NCI-H345 treated with DMSO at 0.1 percent for 48 hours (cell line): ENCODE measurements at regions not wholly inside any gene's neighbourhood (a gene's known extent, or its start where the extent isn't known, plus 50 kb on each side); places are given as distances from the start of the nearest gene placed in this dataset.

Experiments
- DNase-seq: peaks from one replicate; lab custom pipeline; 2025; ENCODE audit not compliant: unreplicated experiment; lab: John Stamatoyannopoulos, UW

DNA sequence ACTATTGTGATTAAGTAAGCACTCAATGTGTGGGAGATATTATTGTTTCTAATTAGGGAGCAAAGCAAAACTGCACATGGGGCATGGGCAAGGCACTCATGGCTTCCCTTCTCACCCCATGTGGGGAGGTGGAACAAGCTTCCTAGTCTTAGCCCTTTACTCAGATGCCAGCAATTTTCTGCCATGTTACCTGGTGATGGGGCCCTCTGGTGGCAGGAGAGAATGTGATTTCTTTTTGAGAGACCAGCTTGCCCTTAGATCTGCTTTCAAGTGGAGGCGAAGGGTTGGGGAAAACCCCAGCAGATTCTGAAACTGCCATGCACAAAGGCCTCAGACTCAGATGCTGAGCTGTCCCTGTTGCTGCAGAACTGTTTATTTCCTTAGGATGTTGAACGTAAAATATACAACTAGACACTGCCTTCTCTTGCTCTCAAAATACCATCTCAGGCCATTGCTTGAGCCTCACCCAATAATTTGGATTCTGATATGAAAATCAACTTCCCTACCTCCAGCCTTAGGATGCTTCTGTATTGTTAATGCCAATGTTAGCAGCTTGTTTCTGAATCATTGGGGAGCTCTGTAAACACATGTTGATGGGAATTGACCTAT lies 130.2 kb upstream of the TPRG1 start:
- DNase-seq, result no peak

DNA sequence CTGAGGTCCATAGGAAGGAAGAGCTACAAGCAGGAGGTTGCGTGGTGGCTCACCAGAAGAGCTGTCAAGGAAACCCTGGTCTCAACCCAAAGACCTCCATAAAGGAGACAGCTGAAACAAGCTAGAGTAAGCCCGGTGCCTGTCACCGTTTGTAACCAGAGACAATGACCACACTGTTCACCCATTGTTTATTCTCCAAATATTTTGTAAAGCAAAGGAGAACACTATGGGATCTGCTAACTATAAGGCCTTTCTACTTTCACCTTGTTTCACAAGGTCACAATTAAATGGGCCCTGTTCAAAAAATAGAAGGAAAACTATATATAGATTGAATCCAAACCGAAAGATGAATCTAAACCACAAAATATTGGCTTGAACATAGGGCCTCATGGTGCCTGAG lies 128.9 kb upstream of the TPRG1 start:
- no peak for DNase-seq

DNA sequence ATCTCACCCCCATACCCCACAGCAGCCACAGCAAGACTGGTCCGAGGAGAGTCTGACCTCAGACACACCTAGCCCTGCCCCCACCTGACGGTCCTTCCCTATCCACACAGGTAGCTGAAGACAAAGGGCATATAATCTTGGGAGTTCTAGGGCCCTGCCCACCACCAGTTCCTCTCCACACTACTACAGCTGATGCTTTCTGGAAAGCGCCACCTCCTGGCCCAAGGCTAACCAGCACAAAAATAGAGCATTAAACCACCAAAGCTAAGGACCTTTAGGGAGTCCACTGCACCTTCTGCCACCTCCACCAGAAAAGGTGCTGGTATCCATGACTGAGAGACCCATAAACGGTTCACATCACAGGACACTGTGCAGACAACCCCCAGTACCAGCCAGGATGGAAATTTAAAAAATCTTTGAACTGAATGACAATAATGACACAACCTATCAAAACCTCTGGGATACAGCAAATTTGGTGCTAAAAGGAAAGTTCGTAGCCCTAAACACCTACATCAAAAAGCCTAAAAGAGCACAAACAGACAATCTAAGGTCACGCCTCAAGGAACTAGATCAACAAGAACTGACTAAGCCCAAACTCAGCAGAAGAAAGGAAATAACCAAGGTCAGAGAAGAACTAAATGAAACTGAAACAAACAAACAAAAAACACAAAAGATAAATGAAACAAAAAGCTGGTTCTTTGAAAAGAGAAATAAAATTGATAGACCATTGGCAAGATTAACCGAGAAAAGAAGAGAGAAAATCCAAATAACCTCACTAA lies 122.1 kb upstream of the TPRG1 start:
- no peak for DNase-seq

DNA sequence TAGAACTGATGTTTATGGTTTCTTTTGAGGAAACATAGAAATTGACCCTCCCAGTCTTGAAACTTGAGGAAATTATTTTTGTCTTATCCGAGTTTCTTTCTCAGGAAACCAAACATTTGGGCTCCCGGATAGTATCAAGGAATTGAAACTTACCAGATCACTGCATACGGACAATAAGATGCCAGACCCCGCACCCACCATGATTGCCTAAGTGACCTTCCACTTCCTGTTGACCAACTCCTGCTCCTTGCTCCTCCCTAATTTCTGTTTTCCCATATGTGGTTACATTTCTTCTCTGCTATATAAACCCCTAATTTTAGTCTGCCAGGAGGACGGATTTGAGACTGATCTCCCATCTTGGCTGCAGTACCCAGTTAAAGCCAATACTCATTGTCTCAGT lies 118.4 kb upstream of the TPRG1 start:
- DNase-seq, result no peak

DNA sequence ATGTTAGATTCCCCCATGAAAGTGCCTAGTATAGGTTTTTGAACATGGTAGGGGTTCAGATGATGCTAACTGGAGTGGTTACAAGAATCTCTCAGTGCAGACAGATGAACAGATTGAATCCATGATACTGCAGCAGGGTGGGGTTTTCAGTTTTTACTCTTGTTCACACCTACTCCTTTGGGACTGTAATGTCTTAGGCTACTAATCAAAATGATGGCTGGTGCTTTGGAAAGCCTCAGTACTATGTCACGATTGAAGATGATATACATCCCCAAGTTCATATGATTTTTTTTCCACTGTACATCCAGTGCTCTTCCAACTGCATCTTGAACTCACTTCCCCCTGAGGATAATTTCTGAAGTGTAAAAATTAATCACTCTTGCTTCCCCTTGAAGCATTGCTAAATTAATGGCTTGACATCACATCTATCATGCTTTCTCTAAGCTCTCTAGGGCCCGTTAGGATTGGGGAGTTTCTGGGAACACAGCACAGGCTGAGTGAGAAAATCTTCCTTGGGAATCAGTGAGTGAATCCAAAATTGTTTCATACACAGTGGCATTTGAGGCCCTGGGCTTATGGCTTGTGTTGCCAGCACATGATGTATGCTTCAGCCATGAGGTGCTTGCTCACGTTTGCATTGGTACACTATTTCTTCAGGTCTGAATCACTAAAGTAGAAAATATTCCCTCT lies 115.0 kb upstream of the TPRG1 start:
- DNase-seq, result no peak

DNA sequence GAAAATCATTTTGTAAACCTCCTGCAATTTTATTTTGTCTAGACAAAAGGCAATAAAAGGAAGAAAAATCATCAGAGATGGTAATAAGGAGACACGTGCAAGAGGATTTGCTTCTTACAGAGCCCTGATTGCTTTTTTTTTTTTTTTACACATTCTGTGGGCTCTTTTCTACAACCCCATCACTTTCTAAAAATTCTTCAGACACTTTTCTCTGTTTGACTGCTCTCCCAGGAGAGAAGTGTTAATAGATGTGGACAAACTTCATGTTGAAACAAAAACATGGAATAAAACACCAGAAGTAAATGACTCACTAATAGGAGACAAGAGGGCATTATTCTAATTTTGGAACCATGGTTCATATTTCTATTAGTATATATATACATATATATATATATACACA lies 114.4 kb upstream of the TPRG1 start:
- DNase-seq, result no peak

DNA sequence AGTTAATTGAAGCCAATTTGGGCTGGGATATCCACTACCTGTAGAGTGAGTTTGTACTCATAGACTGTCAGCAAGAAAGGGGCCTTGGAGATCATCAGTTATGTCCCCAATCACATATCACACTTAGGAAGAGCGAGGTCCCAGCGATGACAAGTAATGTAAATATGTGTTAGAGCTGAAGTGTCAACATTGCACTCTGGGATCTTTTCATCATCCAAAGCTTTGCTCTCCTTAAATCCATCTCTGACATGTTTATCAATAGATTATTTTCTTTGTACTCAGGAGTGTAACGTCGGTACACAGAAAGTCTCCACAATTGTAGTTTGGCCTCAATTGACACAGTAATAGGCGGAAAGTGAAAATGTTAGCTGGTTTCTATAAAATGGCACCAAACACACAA lies 113.7 kb upstream of the TPRG1 start:
- DNase-seq, result peak; percentile 22

DNA sequence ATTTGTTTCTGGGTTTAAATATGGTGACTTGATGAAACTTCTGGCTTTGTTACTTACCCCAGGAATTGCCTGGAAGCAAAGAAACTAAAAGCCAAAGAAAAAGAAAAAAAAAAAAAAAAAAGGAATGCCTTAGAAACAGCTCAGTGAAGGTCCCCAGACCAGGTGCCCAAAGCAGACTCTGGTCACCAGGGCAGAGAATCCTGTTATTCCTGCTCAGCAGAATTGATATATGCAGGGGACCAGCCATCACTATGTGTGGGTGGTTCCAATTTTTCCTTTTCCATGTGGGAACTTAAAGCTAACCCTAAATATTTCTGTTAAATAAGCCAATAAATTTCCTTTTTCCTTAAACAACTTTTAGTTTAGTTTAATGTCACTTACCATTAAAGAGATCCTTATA lies 100.8 kb upstream of the TPRG1 start:
- no peak for DNase-seq

DNA sequence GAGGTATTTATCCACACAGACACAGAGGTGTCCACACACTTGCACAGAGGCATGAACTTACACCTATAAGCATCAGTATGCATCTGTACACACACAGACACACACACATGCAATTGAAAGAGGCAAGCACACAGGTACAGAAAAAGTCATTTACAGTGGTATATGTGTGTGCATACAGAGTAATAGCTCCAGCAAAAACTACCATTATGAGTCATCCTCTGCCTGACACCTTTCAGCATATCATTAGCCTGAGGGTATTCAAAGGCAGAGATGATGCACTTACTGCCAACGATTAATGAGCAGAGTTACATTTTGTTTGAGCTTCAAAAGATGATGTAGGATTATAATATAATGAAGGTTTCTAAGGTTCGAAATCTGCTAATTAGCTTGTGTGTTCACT lies 100.3 kb upstream of the TPRG1 start:
- DNase-seq, result peak; percentile 24

DNA sequence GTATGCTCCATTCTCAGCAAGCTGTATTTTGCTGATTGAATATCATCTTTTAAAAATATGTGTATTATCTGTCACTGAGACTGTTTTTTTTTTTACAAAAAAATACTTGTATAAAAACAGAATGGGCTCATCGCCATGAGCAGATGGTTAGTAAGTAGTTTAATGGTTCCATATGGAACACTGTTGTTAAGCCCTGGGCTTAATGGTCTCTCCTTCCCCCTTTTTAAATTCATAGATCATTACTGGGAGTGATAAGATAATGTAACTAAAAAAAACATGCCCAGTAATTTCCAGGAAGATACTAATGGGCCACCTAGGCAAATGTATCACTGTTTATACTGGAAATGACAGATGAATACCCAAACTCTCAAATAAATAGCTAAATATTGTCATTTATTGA lies 95.3 kb upstream of the TPRG1 start:
- no peak for DNase-seq

DNA sequence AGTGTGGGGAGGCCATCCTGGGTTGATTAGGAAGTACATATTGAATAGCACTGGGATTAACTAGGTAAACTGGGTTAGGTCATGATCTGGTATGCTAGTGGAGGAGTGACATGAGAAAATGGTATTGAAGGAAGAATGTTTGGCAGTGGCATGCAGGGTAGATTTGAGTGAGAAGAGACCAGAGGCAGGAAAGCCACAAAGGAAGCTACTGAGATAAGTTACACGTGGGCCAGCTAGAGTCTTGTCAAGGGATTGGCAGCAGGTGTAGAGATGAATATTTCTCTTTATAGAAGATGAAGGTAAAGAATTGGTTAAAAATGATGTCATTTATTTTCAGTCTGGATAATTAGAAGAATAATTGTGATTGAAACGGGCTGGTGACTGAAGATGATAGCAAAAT lies 91.0 kb upstream of the TPRG1 start:
- no peak for DNase-seq

DNA sequence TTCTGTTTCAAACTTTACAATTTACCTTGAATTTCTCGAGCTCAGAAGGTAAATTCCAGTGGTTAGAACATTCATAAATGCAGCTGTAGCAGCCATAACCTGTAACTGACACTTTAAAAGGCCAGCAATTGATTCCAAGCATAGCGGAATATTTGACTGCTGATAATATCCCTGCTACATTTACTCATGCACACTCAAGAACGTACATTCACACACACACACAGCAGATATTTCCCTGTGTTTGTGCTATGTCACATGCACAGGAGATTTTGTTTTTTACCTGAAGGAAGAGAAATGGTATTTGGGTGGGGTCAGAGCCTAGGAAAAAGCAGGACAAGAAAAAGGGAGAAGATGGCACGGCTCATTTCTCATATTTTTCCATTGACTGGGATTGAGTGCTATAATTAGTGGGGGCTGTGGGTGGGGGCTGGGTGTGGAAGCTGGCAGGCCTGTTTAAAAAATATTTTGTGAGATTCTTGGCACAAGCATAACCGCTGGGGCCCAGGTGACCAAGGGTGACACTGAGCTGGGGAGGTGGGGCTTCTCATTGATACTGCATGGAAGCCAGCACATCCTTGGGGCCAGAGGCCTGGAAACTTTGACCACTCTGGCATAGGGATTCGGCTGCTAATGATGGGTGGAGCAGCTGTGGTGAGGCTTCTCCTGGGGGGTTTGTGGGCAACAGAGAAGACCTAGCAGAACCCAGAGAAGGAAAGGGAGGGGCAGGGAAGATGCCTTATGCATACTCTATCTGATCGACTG lies 88.9 kb upstream of the TPRG1 start:
- DNase-seq, result no peak

DNA sequence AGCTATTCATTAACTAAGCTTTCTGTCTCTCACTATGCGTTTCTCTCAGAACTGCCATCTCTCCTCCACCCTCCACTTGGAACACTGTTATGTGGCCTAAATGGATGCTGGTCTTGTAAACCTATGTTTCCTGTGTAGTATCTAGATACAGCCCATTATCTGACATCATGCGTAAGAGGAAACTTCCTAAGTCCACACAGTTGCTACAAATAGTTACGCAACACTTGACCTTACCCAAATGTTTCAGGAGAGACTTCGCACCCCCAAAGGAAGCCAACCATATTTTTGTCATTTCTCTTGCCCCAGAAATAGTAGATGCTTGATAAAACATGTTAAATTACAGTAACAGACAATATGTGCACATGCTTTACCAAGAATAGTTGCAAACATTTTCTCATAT lies 87.2 kb upstream of the TPRG1 start:
- no peak for DNase-seq

DNA sequence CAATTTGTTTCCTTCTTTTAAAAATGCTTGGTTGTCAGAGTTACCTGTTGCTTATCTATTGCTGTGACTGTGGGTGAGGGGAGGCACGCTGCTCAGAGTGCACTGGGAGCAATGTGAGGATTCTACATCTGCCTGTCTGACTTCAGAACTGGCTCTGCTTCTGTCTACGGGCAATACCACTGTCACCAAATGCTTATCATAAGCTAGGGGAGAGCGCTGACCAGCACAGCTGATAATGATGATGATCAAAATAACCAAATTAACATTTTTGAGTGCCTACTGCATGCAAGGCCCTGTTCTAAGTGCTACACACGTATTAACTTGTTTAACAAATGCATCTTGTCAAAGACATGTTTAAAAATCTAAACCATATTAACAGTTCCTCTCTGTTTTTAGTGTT lies 79.2 kb upstream of the TPRG1 start:
- no peak for DNase-seq

DNA sequence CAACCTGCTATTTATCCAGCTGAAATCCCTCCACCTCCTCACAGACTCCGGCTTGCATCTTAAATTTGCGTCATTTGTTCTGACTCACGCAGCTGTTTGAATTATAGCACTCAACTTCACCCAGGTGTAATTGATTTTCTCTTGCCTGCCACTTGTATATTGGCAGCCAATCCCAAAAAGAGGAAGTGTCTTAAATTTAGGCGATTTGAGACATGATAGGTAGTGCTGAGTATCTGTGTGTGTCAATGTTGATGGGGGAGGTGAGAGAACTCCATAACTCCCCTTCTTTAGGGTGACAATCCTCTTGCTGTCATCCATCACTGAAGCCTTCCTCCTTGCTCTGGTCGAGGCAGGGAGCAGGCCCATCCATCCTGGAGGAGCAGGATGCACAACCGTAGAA lies 77.2 kb upstream of the TPRG1 start:
- DNase-seq, result peak; percentile 16

DNA sequence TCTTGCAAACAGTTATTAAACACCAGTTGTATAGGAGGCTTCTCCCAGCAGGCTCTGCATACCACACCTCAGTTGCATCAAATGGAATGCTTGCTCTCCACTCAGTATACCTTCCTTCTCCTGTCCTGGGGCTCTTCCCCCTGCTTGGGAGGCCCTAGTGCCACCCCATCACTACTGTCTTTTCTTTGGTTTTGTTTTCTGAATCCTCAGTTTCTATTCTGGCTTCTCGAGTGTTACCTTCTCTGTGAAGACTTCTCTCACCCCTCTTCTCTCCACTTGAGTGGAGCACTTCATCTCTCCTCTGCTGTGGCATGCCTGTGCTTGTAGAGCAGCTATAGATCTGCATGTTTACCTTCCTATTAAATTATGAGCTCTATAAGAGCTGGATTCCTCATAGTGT lies 75.7 kb upstream of the TPRG1 start:
- DNase-seq, result peak; percentile 17

DNA sequence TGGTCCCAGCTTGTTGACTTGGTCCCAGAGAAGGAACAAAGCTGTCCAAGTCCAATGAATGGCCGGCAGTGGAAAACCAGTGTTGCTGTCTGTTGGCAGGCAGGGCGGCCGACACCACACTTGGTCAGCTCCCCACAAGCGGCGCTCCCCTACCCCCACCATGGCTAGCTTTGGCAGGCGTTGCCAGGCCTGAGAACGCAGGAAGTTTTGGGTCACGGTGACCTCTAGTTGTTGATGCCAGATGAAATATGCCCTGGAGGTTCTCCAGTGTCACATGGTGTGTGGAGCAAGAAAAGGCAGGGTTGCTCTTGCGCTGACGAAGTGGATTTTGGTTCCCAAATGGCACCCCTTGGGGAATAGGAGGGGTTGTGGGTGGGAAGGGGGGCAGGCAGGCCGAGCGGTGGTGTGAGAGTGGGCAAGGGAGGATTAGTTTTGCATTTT lies 72.7 kb upstream of the TPRG1 start:
- DNase-seq, result no peak

DNA sequence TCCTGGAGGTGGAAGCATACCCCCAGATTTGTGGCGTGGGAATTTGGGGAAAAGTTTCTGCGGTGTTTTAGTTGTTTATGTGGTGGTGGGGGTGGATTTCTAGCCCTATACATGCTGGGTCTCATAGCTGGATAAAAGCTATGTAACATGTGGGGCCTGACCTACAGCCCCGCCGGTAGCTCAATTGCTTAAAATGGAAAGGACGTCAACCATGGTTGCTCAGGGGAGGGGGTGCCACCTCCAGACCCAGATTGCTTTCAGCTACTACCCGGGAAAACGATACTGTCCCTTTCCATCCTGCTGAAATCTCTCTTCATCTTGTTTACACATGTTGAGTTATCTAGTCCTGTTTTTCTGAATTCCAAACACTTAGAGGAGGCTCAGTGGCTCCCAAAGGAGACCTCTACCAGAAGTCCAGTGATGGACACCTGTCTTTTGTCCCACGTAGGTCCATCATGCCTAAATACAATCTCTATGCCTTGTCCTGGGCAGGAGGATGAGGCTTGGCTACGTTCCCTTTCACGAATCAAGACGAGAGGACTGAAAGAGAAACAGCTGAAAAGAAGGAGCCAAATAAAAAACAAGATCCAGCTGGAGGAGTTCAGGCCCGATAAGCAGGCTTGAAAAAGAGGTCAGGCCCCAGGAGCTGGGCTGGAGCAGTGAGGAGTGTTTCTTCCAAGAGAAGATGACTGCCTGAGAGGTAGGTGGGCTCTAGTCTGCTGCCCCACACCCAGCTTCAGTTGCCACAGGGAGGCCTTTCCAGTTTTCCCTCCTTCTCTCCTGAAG lies 72.1 kb upstream of the TPRG1 start:
- DNase-seq, result no peak

DNA sequence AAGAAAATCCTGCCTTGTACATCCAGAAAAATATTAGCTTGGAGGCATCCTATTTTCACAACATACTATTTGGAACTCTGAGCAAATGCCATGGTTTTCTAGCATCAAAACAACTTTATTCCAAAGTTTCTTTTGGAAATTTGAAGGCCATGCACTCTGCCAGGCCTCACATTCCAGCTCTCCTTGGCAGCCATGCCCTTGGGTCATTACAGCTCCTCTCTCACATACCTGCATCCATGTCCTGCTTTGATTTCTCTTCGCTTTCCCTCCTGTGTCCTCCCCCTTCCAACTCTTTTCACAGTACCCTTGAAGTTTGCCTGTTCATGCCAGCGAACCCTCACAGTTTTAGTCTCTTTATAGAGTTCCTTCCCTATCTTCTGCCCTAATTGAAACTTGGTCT lies 70.9 kb upstream of the TPRG1 start:
- no peak for DNase-seq

DNA sequence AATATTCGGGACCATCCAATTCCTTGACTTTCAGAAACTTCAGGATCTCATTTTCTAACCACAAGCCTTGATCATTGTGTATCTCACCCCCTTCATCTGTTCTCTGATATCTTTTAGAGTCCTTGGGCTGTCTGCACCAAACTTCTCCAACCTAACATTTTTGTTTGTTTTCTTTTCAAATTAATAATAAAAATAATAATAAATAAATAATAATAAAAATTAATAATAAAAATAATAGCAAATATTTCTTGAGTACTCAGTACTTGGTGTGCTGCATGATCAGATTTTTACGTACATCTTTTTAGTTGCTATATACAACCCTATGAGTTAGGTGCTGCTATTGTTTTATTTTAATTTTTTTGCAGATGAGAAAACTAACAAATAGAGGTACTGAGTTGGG lies 70.2 kb upstream of the TPRG1 start:
- no peak for DNase-seq

DNA sequence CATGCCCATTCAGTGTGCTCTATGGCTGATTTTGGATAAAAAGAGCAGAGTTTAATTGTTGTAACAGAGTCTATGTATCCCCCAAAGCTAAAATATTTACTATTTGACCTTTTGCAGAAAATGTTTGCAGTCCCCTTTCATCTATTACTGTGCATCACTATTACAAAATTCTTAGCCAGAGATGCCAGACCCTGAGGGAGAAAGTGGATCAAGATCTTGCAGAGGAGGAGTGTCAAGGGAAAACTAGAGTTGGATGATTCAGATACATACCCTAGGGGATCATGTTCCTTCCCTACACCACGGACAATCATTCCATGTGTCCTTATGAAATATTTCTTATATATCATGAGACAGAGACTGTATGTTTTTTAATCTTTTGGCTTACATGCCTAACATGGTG lies 68.6 kb upstream of the TPRG1 start:
- DNase-seq, result no peak
